Transverse colon (tissue), 4 donors: ENCODE measurements at regions not wholly inside any gene's neighbourhood (a gene's known extent, or its start where the extent isn't known, plus 50 kb on each side); places are given as distances from the start of the nearest gene placed in this dataset.
"Not testable (repeated sequence)": the region's sequence is repeated elsewhere in the genome, so short reads cannot be mapped to it uniquely, and the experiment has no call there.

Experiments
- EP300 ChIP-seq: sonication (generic); formaldehyde crosslinking; IDR thresholded peaks from one replicate; pipeline ENCODE4 v1.6.1; 2017; ENCODE audit warnings: antibody characterized with exemption, low read depth
- POLR2A ChIP-seq: fragments of 450-650 bp; IDR thresholded peaks from one replicate; pipeline ENCODE4 v1.6.1; 2016; ENCODE audit warnings: antibody characterized with exemption, mild to moderate bottlenecking, moderate library complexity
- POLR2AphosphoS5 ChIP-seq, 3 donors: sonication (generic); formaldehyde crosslinking; IDR thresholded peaks; one replicate each; pipeline ENCODE4 v1.6.1; 2016; ENCODE audit warnings: antibody characterized with exemption in 3 of 3
- TF ChIP-seq, protein P1 (sequence below), 5 experiments: fragments of 200-600 bp in 3 of 5; fragments of 450-650 bp in 2 of 5; sonication (generic) in 3 of 5; IDR thresholded peaks; 1 replicate in 2 of 5; 2 replicates in 3 of 5; pipeline ENCODE4 v1.5.1; 2016 to 2017; ENCODE audit warnings: antibody characterized with exemption in 5 of 5, inconsistent platforms in 3 of 5, mild to moderate bottlenecking in 2 of 5, moderate library complexity in 1 of 5

- TF ChIP-seq, protein P1, sequence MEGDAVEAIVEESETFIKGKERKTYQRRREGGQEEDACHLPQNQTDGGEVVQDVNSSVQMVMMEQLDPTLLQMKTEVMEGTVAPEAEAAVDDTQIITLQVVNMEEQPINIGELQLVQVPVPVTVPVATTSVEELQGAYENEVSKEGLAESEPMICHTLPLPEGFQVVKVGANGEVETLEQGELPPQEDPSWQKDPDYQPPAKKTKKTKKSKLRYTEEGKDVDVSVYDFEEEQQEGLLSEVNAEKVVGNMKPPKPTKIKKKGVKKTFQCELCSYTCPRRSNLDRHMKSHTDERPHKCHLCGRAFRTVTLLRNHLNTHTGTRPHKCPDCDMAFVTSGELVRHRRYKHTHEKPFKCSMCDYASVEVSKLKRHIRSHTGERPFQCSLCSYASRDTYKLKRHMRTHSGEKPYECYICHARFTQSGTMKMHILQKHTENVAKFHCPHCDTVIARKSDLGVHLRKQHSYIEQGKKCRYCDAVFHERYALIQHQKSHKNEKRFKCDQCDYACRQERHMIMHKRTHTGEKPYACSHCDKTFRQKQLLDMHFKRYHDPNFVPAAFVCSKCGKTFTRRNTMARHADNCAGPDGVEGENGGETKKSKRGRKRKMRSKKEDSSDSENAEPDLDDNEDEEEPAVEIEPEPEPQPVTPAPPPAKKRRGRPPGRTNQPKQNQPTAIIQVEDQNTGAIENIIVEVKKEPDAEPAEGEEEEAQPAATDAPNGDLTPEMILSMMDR (IDR thresholded peaks at IDR 0.05), result not testable (repeated sequence)
- TF ChIP-seq EP300; POLR2AphosphoS5 (IDR thresholded peaks at IDR 0.05); POLR2A: not testable (repeated sequence)
Observed at GRCh38 chr1:120619867-120620692, 103.7 kb upstream of the NBPF26 start.
